SH-SY5Y (cell line): ENCODE measurements at regions not wholly inside any gene's neighbourhood (a gene's known extent, or its start where the extent isn't known, plus 50 kb on each side); places are given as distances from the start of the nearest gene placed in this dataset.

ENCODE experiments used
- GATA2 ChIP-seq: IDR thresholded peaks from 2 replicates; pipeline ENCODE4 v1.6.1; 2011; ENCODE audit warnings: mild to moderate bottlenecking, low read depth, low read length
- GATA3 ChIP-seq: IDR thresholded peaks from 2 replicates; pipeline ENCODE4 v1.6.1; 2011; ENCODE audit warnings: low read depth, mild to moderate bottlenecking, low read length, moderate library complexity

- TF ChIP-seq GATA2 (no peak), GATA3 (no peak)
These were observed 369.8 kb upstream of the NT5C1B start for GRCh38 chr2:18959200-18959599.
